Left lung (tissue), 4 donors: ENCODE measurements at regions not wholly inside any gene's neighbourhood (a gene's known extent, or its start where the extent isn't known, plus 50 kb on each side); places are given as distances from the start of the nearest gene placed in this dataset.

ENCODE experiments used
- ATAC-seq: fragments of 200-7000 bp; cut with Tn5 transposase; one replicate; pipeline ENCODE4 v1.9.1; 2020; ENCODE audit warnings: moderate library complexity
- DNase-seq, 4 donors: peaks; one replicate each; pipeline ENCODE4 v3.0.0-alpha.2; 2013 to 2020
- H3K27ac ChIP-seq, 2 donors: fragments of 200-600 bp; sonication (generic) in 1 of 2; one replicate each; pipeline versions ENCODE4 v1.5.0 to v1.8.0; 2020 to 2021
- H3K27me3 ChIP-seq, 2 donors: fragments of 200-600 bp; sonication (generic) in 1 of 2; one replicate each; pipeline versions ENCODE4 v1.5.0 to v1.8.0; 2020 to 2021
- H3K36me3 ChIP-seq, 2 donors: fragments of 200-600 bp; sonication (generic) in 1 of 2; one replicate each; pipeline versions ENCODE4 v1.5.0 to v1.8.0; 2020 to 2021
- H3K4me1 ChIP-seq, 2 donors: fragments of 200-600 bp; one replicate each; pipeline ENCODE4 v1.8.0; 2021
- H3K4me3 ChIP-seq, 2 donors: fragments of 200-600 bp; sonication (generic) in 1 of 2; one replicate each; pipeline versions ENCODE4 v1.5.0 to v1.8.0; 2020 to 2021; ENCODE audit warnings: mild to moderate bottlenecking in 1 of 2
- H3K9me3 ChIP-seq, 2 donors: fragments of 200-600 bp; sonication (generic) in 1 of 2; one replicate each; pipeline versions ENCODE4 v1.5.0 to v1.8.0; 2020 to 2021
- intact Hi-C, 2 donors: fragments of 100-400 bp; cut with DNase I; formaldehyde crosslinking; loops; one replicate each; pipeline versions ENCODE4 v1.11.2 to v1.14.2; 2022
- TF ChIP-seq, protein P1 (sequence below), 2 donors: fragments of 200-600 bp; sonication (generic) in 1 of 2; IDR thresholded peaks; one replicate each; pipeline versions ENCODE4 v1.5.0 to v1.8.0; 2021; ENCODE audit warnings: antibody characterized with exemption in 2 of 2
- donor health status: DM: no; HTN: yes; CAD: no.
- donor health status: DM: no; HTN: no; CAD: no.

DNA sequence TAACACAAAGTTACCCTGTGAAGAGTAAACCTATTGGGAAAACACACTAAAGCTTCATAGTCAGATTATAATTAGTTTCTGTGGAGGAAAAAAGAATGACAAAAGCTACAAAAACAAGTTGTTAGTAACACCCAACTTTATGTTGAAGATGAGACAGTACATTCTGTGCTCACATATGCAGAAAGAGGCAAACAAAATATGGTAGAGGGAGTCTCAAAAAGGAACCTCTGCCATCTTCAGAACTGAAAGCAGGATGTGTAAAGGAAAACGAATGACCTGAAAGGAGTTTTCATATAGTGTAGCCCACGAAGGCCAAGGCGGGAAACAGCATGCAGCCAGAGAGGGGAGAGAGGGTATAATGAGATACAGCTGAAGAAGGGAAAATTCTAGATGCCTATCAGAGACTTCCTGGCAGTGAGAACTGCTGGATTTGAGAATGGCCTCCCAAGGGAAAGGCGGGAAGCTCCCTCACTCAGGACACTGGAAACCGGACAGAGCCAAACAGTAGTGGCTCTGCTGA lies 84.1 kb upstream of the HEY2 start:
- no peak for ATAC-seq
- H3K9me3 ChIP-seq = no peaks in the 10 kb centered on the region
- intact Hi-C loops = no loop called here
- H3K27me3 ChIP-seq = no peaks in the 10 kb centered on the region
- H3K4me3 ChIP-seq = no peak overlapping the region
- H3K4me1 ChIP-seq = no peaks in the 10 kb centered on the region
- TF ChIP-seq, protein P1, sequence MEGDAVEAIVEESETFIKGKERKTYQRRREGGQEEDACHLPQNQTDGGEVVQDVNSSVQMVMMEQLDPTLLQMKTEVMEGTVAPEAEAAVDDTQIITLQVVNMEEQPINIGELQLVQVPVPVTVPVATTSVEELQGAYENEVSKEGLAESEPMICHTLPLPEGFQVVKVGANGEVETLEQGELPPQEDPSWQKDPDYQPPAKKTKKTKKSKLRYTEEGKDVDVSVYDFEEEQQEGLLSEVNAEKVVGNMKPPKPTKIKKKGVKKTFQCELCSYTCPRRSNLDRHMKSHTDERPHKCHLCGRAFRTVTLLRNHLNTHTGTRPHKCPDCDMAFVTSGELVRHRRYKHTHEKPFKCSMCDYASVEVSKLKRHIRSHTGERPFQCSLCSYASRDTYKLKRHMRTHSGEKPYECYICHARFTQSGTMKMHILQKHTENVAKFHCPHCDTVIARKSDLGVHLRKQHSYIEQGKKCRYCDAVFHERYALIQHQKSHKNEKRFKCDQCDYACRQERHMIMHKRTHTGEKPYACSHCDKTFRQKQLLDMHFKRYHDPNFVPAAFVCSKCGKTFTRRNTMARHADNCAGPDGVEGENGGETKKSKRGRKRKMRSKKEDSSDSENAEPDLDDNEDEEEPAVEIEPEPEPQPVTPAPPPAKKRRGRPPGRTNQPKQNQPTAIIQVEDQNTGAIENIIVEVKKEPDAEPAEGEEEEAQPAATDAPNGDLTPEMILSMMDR (IDR thresholded peaks at IDR 0.05) = no peak
- H3K36me3 ChIP-seq = no peaks in the 10 kb centered on the region
- no peak overlapping the region for H3K27ac ChIP-seq
- DNase-seq = no peak

DNA sequence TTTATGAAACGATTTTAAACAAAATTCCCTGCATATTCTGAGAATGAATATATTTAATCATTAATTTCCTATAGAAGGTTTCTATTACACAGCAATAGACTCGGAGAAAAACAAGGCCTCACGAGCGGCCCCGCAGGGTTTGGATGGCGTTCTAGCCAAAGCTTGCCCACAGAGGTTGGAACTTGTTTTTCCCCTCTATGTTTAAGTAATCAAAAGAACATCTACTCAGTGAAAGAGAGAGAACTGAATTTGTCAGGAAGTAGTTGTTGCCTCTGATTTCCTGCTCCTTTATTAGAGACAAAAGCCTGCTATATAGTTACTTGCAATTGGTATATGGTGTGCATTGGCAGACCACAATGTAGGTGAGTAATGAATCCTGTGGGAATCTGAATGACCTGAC lies 82.1 kb upstream of the HEY2 start:
- H3K27me3 ChIP-seq = no peaks in the 10 kb centered on the region
- intact Hi-C loops = no loop called here
- TF ChIP-seq, protein P1 (IDR thresholded peaks at IDR 0.05) = no peak
- DNase-seq = no peak
- H3K4me1 ChIP-seq = no peaks in the 10 kb centered on the region
- no peak overlapping the region for H3K4me3 ChIP-seq
- no peaks in the 10 kb centered on the region for H3K36me3 ChIP-seq
- no peaks in the 10 kb centered on the region for H3K9me3 ChIP-seq
- no peak for ATAC-seq
- no peak overlapping the region for H3K27ac ChIP-seq

DNA sequence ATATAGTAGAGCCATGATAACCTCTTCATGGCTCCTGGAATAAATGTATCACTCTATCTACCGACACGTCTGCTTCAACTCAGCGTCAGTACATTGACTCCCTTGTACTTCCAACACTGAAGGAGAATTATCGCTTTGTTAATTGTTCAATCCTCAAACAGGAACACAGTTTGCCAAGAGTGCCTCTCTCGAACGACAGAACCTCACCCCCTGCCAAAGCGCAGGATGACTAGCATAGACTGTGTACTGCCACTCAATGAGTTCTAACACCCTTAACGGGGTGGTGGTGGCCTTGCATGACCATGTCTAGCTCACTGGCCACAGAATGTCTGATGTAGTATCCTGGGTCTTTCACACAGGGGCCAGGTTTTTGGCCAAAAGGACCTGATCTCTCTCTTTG lies 81.4 kb upstream of the HEY2 start:
- no peak overlapping the region for H3K4me3 ChIP-seq
- TF ChIP-seq, protein P1 (IDR thresholded peaks at IDR 0.05) = no peak
- no peaks in the 10 kb centered on the region for H3K36me3 ChIP-seq
- no peaks in the 10 kb centered on the region for H3K9me3 ChIP-seq
- no peaks in the 10 kb centered on the region for H3K27me3 ChIP-seq
- no peaks in the 10 kb centered on the region for H3K4me1 ChIP-seq
- H3K27ac ChIP-seq = no peak overlapping the region
- no peak for ATAC-seq
- intact Hi-C loops = no loop called here
- DNase-seq = no peak

DNA sequence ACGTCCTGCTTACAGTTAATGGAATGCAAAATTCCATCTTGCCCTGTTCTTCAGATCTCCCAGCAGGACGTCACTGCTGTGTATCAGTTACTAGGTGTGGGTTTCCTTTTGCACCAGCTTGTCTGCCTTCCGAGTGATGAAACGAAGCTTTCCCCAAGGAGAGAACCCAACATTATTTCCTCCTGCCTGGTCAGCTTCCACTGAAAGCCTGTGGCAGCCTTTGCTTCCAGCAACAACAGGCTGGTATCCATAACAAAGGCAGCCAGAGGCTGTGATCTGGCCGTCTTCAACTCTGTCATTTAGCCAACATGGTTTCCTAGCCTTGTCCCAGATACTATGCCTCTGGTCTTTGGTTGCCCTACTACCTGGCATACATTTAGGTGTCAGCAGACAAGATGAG lies 78.9 kb upstream of the HEY2 start:
- ATAC-seq = no peak
- TF ChIP-seq, protein P1 (IDR thresholded peaks at IDR 0.05) = no peak
- H3K27ac ChIP-seq = no peak overlapping the region
- no peaks in the 10 kb centered on the region for H3K9me3 ChIP-seq
- no peaks in the 10 kb centered on the region for H3K36me3 ChIP-seq
- no peaks in the 10 kb centered on the region for H3K4me1 ChIP-seq
- H3K27me3 ChIP-seq = no peaks in the 10 kb centered on the region
- intact Hi-C loops = no loop called here
- no peak overlapping the region for H3K4me3 ChIP-seq
- DNase-seq = peak in 1 of 4 donors; percentile 10

DNA sequence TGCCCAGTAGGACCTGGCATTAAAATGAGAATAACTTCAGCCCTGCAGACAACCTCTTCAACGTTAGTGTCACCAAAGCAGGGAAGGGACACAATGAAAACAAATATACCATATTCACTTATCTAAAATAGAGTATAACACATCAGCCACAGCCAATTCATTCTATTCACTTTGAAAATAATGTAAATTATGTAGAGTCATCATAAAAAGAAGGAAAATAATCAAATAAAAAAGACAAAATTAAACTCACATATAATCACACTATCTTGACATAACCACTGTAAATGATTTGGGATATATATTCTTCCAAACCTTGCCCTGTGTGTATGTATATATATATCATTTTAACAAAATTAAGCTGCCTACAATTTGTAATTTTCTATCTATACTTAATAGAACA lies 78.1 kb upstream of the HEY2 start:
- H3K27me3 ChIP-seq = no peaks in the 10 kb centered on the region
- ATAC-seq (no peak), DNase-seq (no peak)
- no peaks in the 10 kb centered on the region for H3K4me1 ChIP-seq
- H3K4me3 ChIP-seq = no peak overlapping the region
- intact Hi-C loops = no loop called here
- H3K9me3 ChIP-seq = no peaks in the 10 kb centered on the region
- H3K36me3 ChIP-seq = no peaks in the 10 kb centered on the region
- no peak overlapping the region for H3K27ac ChIP-seq
- TF ChIP-seq, protein P1 (IDR thresholded peaks at IDR 0.05) = no peak
